K562 (cell line): ENCODE measurements at regions not wholly inside any gene's neighbourhood (a gene's known extent, or its start where the extent isn't known, plus 50 kb on each side); places are given as distances from the start of the nearest gene placed in this dataset.
"Not testable (repeated sequence)": the region's sequence is repeated elsewhere in the genome, so short reads cannot be mapped to it uniquely, and the experiment has no call there.

ENCODE experiments used
- ATAC-seq: fragments of 200-7000 bp; cut with Tn5 transposase; 3 replicates; pipeline ENCODE4 v1.9.1; 2020; ENCODE audit warnings: moderate library complexity
- BruUV-seq: library from RNA; stranded (reverse); fragments of 400-500 nt; replicated peaks from 2 replicates; lab custom pipeline; 2021; lab: Mats Ljungman, UMichigan
- CTCF ChIA-PET: fragments of 300-600 bp; formaldehyde crosslinking; extraction: SDS; loops from one replicate; lab custom pipeline; 2021; ENCODE audit warnings: low intra/inter-chr PET ratio; lab: Yijun Ruan, JAX
- POLR2A ChIA-PET: fragments of 300-600, 350-650 bp; sonication (Branson Sonifier 250); formaldehyde crosslinking; extraction: SDS; loops from one replicate; lab custom pipeline; 2021; ENCODE audit warnings: antibody characterized with exemption, inconsistent platforms; lab: Yijun Ruan, JAX
- DNase-seq, 4 experiments: peaks; one replicate each; pipeline versions ENCODE4 v3.0.0 to v3.0.0-alpha.2; 2011 to 2018; ENCODE audit warnings: low spot score in 3 of 4, mixed read lengths in 3 of 4; ENCODE audit errors: extremely low read depth in 1 of 4
- FAIRE-seq: peaks from 2 replicates; lab custom pipeline; 2011; peaks lifted over from hg19 to GRCh38; lab: Jason Lieb, UNC
- H2AFZ ChIP-seq: 2 replicates; pipeline ENCODE4 v1.6.0; 2011; ENCODE audit warnings: low read depth, low read length, control low read depth, inconsistent platforms
- H3K27ac ChIP-seq: fragments of 200-600 bp; 3 replicates; pipeline ENCODE4 v1.8.0; 2011; ENCODE audit warnings: low read depth, mild to moderate bottlenecking, control low read depth, inconsistent platforms, low read length, moderate library complexity, mixed read lengths; ENCODE audit errors: extremely low read depth
- H3K27me3 ChIP-seq, 2 experiments: fragments of 300-600 bp in 1 of 2; 2 replicates in 1 of 2; 3 replicates in 1 of 2; pipeline versions ENCODE4 v1.6.0 to v1.8.0; 2011; ENCODE audit warnings: inconsistent platforms in 2 of 2, low read length in 2 of 2, mild to moderate bottlenecking in 1 of 2, mixed read lengths in 1 of 2, moderate library complexity in 1 of 2; ENCODE audit not compliant: control insufficient read depth in 2 of 2, insufficient read depth in 2 of 2
- H3K36me3 ChIP-seq: fragments of 300-600 bp; 3 replicates; pipeline ENCODE4 v1.8.0; 2011; ENCODE audit warnings: mild to moderate bottlenecking, low read length, inconsistent platforms; ENCODE audit not compliant: control insufficient read depth, insufficient read depth
- H3K4me1 ChIP-seq, 2 experiments: fragments of 200-600 bp in 1 of 2; replicated peaks in 1 of 2; 2 replicates in 1 of 2; 3 replicates in 1 of 2; pipeline versions ENCODE4 v1.5.1 to v1.8.0; 2011; ENCODE audit warnings: inconsistent platforms in 2 of 2, low read length in 2 of 2, mild to moderate bottlenecking in 1 of 2, mixed read lengths in 1 of 2, moderate library complexity in 1 of 2; ENCODE audit not compliant: control insufficient read depth in 2 of 2, insufficient read depth in 2 of 2
- H3K4me2 ChIP-seq: 2 replicates; pipeline ENCODE4 v1.6.1; 2011; ENCODE audit warnings: low read length, control low read depth, inconsistent platforms, mixed read lengths; ENCODE audit not compliant: insufficient read depth
- H3K4me3 ChIP-seq: fragments of 200-600 bp; sonication (generic), shearing (Covaris generic); 2 replicates; pipeline ENCODE4 v1.5.1; 2016; ENCODE audit warnings: control low read depth, inconsistent platforms
- H3K79me2 ChIP-seq: fragments of 200-600 bp; 3 replicates; pipeline ENCODE4 v1.8.0; 2011; ENCODE audit warnings: low read length, inconsistent platforms; ENCODE audit not compliant: control insufficient read depth, insufficient read depth
- H3K9ac ChIP-seq, 2 experiments: 2 replicates each; pipeline versions ENCODE4 v1.6.0 to v1.6.1; 2011; ENCODE audit warnings: low read depth in 2 of 2, low read length in 2 of 2, control low read depth in 1 of 2, inconsistent platforms in 1 of 2, mild to moderate bottlenecking in 1 of 2, mixed read lengths in 1 of 2; ENCODE audit not compliant: insufficient read depth in 1 of 2
- H3K9me1 ChIP-seq: one replicate; pipeline ENCODE4 v1.6.0; 2011; ENCODE audit warnings: inconsistent platforms, mild to moderate bottlenecking, low read length, moderate library complexity; ENCODE audit not compliant: control insufficient read depth, insufficient read depth
- H3K9me3 ChIP-seq: replicated peaks from 2 replicates; pipeline ENCODE4 v1.5.1; 2011; ENCODE audit warnings: low read depth, low read length, inconsistent platforms; ENCODE audit not compliant: control insufficient read depth, insufficient read depth
- H4K20me1 ChIP-seq: replicated peaks from 2 replicates; pipeline ENCODE4 v1.6.1; 2011; ENCODE audit warnings: low read length, inconsistent platforms, mixed read lengths; ENCODE audit not compliant: control insufficient read depth, insufficient read depth
- CREB5 ChIP-seq: fragments of 250-450 bp; sonication (Bioruptor Pico); IDR thresholded peaks from 2 replicates; pipeline ENCODE4 v1.5.0; 2020; ENCODE audit warnings: mild to moderate bottlenecking
- FOS ChIP-seq: IDR thresholded peaks from 3 replicates; pipeline ENCODE4 v1.6.1; 2011; ENCODE audit not compliant: insufficient read length; ENCODE audit errors: extremely low read depth
- KLF1 ChIP-seq: fragments of 450-650 bp; IDR thresholded peaks from 2 replicates; pipeline ENCODE4 v1.6.1; 2016; ENCODE audit warnings: missing genetic modification characterization, missing compliant biosample characterization
- NFYB ChIP-seq: IDR thresholded peaks from 2 replicates; pipeline ENCODE4 v1.6.1; 2011; ENCODE audit warnings: mild to moderate bottlenecking, moderate library complexity; ENCODE audit not compliant: insufficient read length; ENCODE audit errors: extremely low read depth
- U2AF2 ChIP-seq: fragments of 200-400 bp; formaldehyde crosslinking; optimal IDR thresholded peaks from 2 replicates; pipeline ENCODE3; 2017; ENCODE audit warnings: low read depth, mild to moderate bottlenecking, low read length
- XRCC3 ChIP-seq: fragments of 450-650 bp; IDR thresholded peaks from 2 replicates; pipeline ENCODE4 v1.6.1; 2017; ENCODE audit warnings: mild to moderate bottlenecking, moderate library complexity
- XRCC4 ChIP-seq: IDR thresholded peaks from one replicate; pipeline ENCODE4 v1.6.1; 2011; ENCODE audit not compliant: insufficient read depth, insufficient read length; ENCODE audit errors: extremely low read depth
- WGBS: fragments of 100-300 bp; shearing (Covaris generic); methylation state at CpG from one replicate; pipeline ENCODE4 v1.1.6; 2016; ENCODE audit warnings: low coverage, mixed read lengths; ENCODE audit not compliant: insufficient coverage; ENCODE audit errors: missing lambda C conversion rate; 5-methylcytosine and 5-hydroxymethylcytosine counted together
- in situ Hi-C: fragments of 300-500 bp; cut with MboI; formaldehyde crosslinking; loops from 4 replicates; pipeline ENCODE4 v1.15.0; 2018; ENCODE audit warnings: inconsistent platforms, mixed read lengths
- intact Hi-C: fragments of 100-400 bp; cut with micrococcal nuclease; formaldehyde crosslinking; loops from 2 replicates; pipeline ENCODE4 v1.14.2; 2022

GRCh38 chr15:62683192-62683591 lies 359.4 kb upstream of the TPM1 start:
- ATAC-seq, H3K4me2 ChIP-seq, H3K27me3 ChIP-seq, H3K27ac ChIP-seq, H3K4me3 ChIP-seq, DNase-seq, H3K9me1 ChIP-seq, H3K79me2 ChIP-seq, CTCF ChIA-PET, in situ Hi-C loops, H3K9ac ChIP-seq, H3K36me3 ChIP-seq, FAIRE-seq, BruUV-seq, H4K20me1 ChIP-seq, H3K4me1 ChIP-seq, intact Hi-C loops, H3K9me3 ChIP-seq, H2AFZ ChIP-seq: not testable (repeated sequence)
- TF ChIP-seq NFYB = peak; percentile 36
- peak; percentile 9 for TF ChIP-seq FOS
- 0% methylated on average over 6 of the region's 8 CpGs for WGBS
- POLR2A ChIA-PET = interaction anchor here (0.6 to 1.5 kb wide), 3 partner anchors 15 to 17 kb away, joined by 3 to 4 read pairs (median 3); no protein-coding TSS in a partner anchor

GRCh38 chr15:62684123-62684808 lies 358.3 kb upstream of the TPM1 start:
- H3K4me1 ChIP-seq = no peaks in the 10 kb centered on the region
- H3K4me2 ChIP-seq = no peak overlapping the region
- no peak for ATAC-seq
- in situ Hi-C loops = no loop called here
- no peaks in the 10 kb centered on the region for H3K36me3 ChIP-seq
- TF ChIP-seq FOS = no peak
- TF ChIP-seq U2AF2 = no peak
- no peak for TF ChIP-seq XRCC3
- TF ChIP-seq CREB5 (CRISPR knock-in tag) = no peak
- TF ChIP-seq KLF1 = no peak
- no peak for TF ChIP-seq XRCC4
- no peak overlapping the region for H3K9ac ChIP-seq
- WGBS = 0% methylated on average over 7 of the region's 7 CpGs
- H4K20me1 ChIP-seq = no peaks in the 10 kb centered on the region
- POLR2A ChIA-PET = interaction anchor here (1.5 kb wide), 1 partner anchor 14 kb away, joined by 4 read pairs; no protein-coding TSS in a partner anchor
- no peak for DNase-seq
- no TSS peak for BruUV-seq
- FAIRE-seq = no peak
- H3K27me3 ChIP-seq = peaks cover 0 to 5% of the 10 kb centered on the region in 2 experiments; a peak in 1 of 5 replicates
- intact Hi-C loops = no loop called here
- no peaks in the 10 kb centered on the region for H3K9me1 ChIP-seq
- no peak overlapping the region for H3K27ac ChIP-seq
- H3K79me2 ChIP-seq = no peaks in the 10 kb centered on the region
- no peak overlapping the region for H2AFZ ChIP-seq
- no peaks in the 10 kb centered on the region for H3K9me3 ChIP-seq
- CTCF ChIA-PET = no interaction called here
- H3K4me3 ChIP-seq = no peak overlapping the region
